ENCODE measurements at regions not wholly inside any gene's neighbourhood (a gene's known extent, or its start where the extent isn't known, plus 50 kb on each side); places are given as distances from the start of the nearest gene placed in this dataset.

- 31 to 39% (median 39%) methylated on average over 9 of the region's 9 CpGs for WGBS, 3 donors
- Histone ChIP-seq H3K27ac (peak overlapping the region; percentile 7 to 82), H3K4me1 (ENCODE audit: insufficient read depth) (peaks cover 12% of the 10 kb centered on the region), H3K27me3 (no peaks in the 10 kb centered on the region), H3K4me3 (no peak overlapping the region), H3K9me3 (no peaks in the 10 kb centered on the region), H3K36me3 (no peaks in the 10 kb centered on the region)
- TF ChIP-seq POLR2A (IDR thresholded peaks at IDR 0.05), result no peak
- TF ChIP-seq, protein P1, sequence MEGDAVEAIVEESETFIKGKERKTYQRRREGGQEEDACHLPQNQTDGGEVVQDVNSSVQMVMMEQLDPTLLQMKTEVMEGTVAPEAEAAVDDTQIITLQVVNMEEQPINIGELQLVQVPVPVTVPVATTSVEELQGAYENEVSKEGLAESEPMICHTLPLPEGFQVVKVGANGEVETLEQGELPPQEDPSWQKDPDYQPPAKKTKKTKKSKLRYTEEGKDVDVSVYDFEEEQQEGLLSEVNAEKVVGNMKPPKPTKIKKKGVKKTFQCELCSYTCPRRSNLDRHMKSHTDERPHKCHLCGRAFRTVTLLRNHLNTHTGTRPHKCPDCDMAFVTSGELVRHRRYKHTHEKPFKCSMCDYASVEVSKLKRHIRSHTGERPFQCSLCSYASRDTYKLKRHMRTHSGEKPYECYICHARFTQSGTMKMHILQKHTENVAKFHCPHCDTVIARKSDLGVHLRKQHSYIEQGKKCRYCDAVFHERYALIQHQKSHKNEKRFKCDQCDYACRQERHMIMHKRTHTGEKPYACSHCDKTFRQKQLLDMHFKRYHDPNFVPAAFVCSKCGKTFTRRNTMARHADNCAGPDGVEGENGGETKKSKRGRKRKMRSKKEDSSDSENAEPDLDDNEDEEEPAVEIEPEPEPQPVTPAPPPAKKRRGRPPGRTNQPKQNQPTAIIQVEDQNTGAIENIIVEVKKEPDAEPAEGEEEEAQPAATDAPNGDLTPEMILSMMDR (IDR thresholded peaks at IDR 0.05), result peak; percentile 36 to 81 (median 77)
- intact Hi-C loops (cut with DNase I), result loop anchor here in 3 of 4 donors (5.0 to 10.0 kb wide), 2 partner anchors 169 to 171 kb away; no protein-coding TSS in a partner anchor
- peak; percentile 63 to 73 (median 72) for DNase-seq
These were observed 106.8 kb upstream of the SPATA13 start for GRCh38 chr13:24053519-24054251.

GRCh38 chr13:24056616-24057137, 103.8 kb upstream of the SPATA13 start:
- Histone ChIP-seq H3K27ac (no peak overlapping the region), H3K4me1 (ENCODE audit: insufficient read depth) (peaks cover 10% of the 10 kb centered on the region), H3K27me3 (no peaks in the 10 kb centered on the region), H3K9me3 (no peaks in the 10 kb centered on the region), H3K4me3 (no peak overlapping the region), H3K36me3 (no peaks in the 10 kb centered on the region)
- TF ChIP-seq POLR2A (IDR thresholded peaks at IDR 0.05), result no peak
- TF ChIP-seq, protein P1 (IDR thresholded peaks at IDR 0.05), result no peak
- TF ChIP-seq EP300 (IDR thresholded peaks at IDR 0.05), result no peak
- intact Hi-C loops (cut with DNase I), result loop anchor here in 2 of 4 donors (10.0 kb wide), 1 partner anchor 168 kb away; no protein-coding TSS in a partner anchor
- DNase-seq, result no peak
- 68 to 88% (median 74%) methylated on average over 8 of the region's 8 CpGs for WGBS, 3 donors

DNA sequence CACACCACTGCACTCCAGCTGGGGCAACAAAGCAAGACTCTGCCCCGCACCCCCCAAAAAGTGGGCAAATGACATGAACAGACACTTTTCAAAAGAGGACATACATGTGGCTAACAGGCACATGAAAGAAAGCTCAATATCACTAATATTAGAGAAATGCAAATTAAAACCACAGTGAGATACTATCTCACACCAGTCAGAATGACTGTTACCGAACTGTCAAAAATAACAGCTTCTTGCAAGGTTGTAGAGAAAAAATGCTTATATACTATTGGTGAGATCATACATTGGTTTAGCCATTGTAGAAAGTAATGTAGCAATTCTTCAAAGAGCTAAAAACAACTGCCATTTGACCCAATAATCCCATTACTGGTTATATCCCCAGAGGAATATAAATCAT, 99.5 kb upstream of the SPATA13 start:
- no peak overlapping the region for H3K27ac ChIP-seq
- H3K4me1 ChIP-seq (ENCODE audit: insufficient read depth), result peaks cover 15% of the 10 kb centered on the region
- no peaks in the 10 kb centered on the region for H3K36me3 ChIP-seq
- no peak overlapping the region for H3K4me3 ChIP-seq
- no peaks in the 10 kb centered on the region for H3K27me3 ChIP-seq
- no peaks in the 10 kb centered on the region for H3K9me3 ChIP-seq
- TF ChIP-seq EP300 (IDR thresholded peaks at IDR 0.05) (no peak), POLR2A (IDR thresholded peaks at IDR 0.05) (no peak)
- TF ChIP-seq, protein P1 (IDR thresholded peaks at IDR 0.05), result no peak
- WGBS, 3 donors, result 70 to 97% (median 97%) methylated on average over 2 of the region's 2 CpGs
- intact Hi-C loops (cut with DNase I), result loop anchor here in 1 of 4 donors (10.0 kb wide), 1 partner anchor 104 kb away; the partner anchor contains the start of gene SPATA13
- no peak for DNase-seq

GRCh38 chr13:24063281-24063877, 97.1 kb upstream of the SPATA13 start:
- TF ChIP-seq POLR2A (IDR thresholded peaks at IDR 0.05) (no peak), EP300 (IDR thresholded peaks at IDR 0.05) (no peak)
- TF ChIP-seq, protein P1 (IDR thresholded peaks at IDR 0.05), result no peak
- intact Hi-C loops (cut with DNase I), result loop anchor here in 1 of 4 donors (10.0 kb wide), 1 partner anchor 101 kb away; the partner anchor contains the start of gene SPATA13
- Histone ChIP-seq H3K27ac (peak overlapping the region in 1 of 2 donors; percentile 67), H3K9me3 (no peaks in the 10 kb centered on the region), H3K4me1 (ENCODE audit: insufficient read depth) (peaks cover 15% of the 10 kb centered on the region), H3K27me3 (no peaks in the 10 kb centered on the region), H3K4me3 (no peak overlapping the region), H3K36me3 (no peaks in the 10 kb centered on the region)
- DNase-seq, result peak; percentile 67 to 81 (median 78)
- 8 to 13% (median 12%) methylated on average over 8 of the region's 8 CpGs for WGBS, 3 donors

All from ovary (tissue), 7 donors.